ENCODE measurements at regions not wholly inside any gene's neighbourhood (a gene's known extent, or its start where the extent isn't known, plus 50 kb on each side); places are given as distances from the start of the nearest gene placed in this dataset.

DNA sequence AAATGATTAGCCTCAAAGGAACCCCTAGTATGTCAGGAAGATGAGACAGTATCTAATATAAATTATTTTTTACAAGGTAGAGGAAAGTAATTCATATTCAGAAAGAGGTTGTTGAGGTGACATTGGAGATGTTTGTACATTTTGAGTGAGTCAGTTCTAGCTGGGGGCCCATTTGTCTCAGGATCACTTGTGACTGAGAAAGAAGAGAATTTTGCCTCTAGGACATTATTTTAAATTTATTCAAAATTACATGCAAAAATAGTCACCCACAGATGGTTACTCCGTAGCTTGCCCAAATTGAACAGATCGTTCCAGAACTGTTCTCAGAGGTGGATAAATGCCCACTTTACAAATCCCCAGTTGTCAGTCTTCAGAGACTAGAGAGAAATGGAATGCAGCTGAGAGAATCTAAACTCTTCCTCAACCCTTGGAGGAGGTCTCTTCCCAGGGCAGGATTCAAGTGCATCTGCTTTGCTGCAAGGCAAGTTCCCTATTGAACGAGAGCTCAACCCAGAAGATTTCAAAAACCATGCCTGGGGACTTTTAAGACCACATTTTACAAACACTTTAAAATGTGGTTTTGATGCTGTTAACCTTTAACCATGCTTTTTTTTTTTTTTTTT is 987.8 kb upstream of the ADAMTS5 start:
- TF ChIP-seq, protein P1, sequence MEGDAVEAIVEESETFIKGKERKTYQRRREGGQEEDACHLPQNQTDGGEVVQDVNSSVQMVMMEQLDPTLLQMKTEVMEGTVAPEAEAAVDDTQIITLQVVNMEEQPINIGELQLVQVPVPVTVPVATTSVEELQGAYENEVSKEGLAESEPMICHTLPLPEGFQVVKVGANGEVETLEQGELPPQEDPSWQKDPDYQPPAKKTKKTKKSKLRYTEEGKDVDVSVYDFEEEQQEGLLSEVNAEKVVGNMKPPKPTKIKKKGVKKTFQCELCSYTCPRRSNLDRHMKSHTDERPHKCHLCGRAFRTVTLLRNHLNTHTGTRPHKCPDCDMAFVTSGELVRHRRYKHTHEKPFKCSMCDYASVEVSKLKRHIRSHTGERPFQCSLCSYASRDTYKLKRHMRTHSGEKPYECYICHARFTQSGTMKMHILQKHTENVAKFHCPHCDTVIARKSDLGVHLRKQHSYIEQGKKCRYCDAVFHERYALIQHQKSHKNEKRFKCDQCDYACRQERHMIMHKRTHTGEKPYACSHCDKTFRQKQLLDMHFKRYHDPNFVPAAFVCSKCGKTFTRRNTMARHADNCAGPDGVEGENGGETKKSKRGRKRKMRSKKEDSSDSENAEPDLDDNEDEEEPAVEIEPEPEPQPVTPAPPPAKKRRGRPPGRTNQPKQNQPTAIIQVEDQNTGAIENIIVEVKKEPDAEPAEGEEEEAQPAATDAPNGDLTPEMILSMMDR (IDR thresholded peaks at IDR 0.05; ENCODE audit: extremely low read depth in 1 of 2, insufficient read depth in 1 of 2, low read depth in 1 of 2, low read length in 2 of 2) = no peak
- TF ChIP-seq, protein P2, sequence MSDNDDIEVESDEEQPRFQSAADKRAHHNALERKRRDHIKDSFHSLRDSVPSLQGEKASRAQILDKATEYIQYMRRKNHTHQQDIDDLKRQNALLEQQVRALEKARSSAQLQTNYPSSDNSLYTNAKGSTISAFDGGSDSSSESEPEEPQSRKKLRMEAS (IDR thresholded peaks at IDR 0.05; ENCODE audit: insufficient read depth, insufficient read length) = no peak
- TF ChIP-seq POLR2A (IDR thresholded peaks at IDR 0.05; ENCODE audit: low read depth, low read length) (no peak), GATA2 (IDR thresholded peaks at IDR 0.05; ENCODE audit: insufficient read depth, insufficient read length, low read depth, low read length) (no peak), EZH2 (IDR thresholded peaks at IDR 0.05; ENCODE audit: borderline replicate concordance, low read depth, low read length, severe bottlenecking) (no peak), MYC (IDR thresholded peaks at IDR 0.05; ENCODE audit: low read depth, low read length) (no peak)
